Kidney capillary endothelial cell (primary cell): ENCODE measurements at regions not wholly inside any gene's neighbourhood (a gene's known extent, or its start where the extent isn't known, plus 50 kb on each side); places are given as distances from the start of the nearest gene placed in this dataset.
"Not testable (repeated sequence)": the region's sequence is repeated elsewhere in the genome, so short reads cannot be mapped to it uniquely, and the experiment has no call there.

Source experiments
- DNase-seq: peaks from one replicate; pipeline ENCODE4 v3.0.0-alpha.2; 2018; ENCODE audit warnings: low spot score

GRCh38 chr7:10469476-10469875, 504.2 kb upstream of the PHF14 start:
- no peak for DNase-seq

DNA sequence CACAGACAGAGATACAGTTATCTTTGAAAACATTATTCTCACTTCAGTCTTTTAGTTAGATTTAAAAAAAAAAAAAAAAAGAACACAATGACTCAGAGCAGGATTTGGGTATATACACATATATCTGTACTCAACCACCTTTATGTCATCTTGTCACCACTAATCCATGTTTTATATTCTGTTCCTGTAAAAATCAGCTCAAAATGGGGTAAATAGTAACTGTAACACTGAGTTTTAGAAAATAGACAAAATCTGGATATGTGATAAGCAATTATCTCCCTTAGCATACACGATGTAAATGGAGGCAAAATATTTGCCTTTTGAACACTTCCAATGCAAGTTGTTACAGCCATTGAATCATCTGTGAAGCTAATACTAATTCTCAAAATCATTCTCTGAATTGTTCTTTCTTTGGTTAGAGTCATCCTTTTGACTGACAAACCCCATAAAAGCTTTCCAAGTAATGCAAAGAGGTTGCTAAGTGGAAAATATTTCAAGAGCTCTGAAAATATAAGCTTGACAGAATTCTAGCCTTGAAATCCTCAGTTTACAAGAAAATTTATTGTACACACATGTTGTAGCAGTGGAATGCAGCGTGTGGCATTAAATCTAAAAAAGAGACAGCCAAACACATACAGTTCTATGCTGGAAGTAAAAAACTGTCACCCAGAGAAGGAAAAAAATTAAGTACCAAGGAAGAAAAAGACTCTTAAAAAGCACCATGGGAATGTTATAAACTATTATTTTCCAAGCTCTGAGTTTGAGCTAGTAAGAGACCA, 502.2 kb upstream of the PHF14 start:
- no peak for DNase-seq

GRCh38 chr7:10472115-10472514, 501.6 kb upstream of the PHF14 start:
- no peak for DNase-seq

DNA sequence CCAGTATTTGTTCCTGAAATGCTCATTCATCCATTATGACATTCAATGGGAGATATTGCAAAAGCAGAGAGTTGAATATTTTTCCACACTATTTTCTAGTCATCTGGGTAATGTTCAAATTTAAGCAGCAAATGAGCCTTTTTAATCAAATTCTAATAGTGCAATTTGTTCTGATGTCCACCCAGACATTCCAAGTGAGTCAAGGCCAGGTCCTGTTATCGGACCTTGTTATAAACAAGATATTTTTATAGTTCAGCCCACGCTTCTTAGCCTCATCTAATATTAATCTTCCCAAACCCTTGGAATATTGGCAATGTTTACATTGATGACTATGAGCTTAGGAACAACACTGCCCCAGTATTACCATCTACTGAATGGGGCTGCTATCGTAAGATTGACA, 500.1 kb upstream of the PHF14 start:
- no peak for DNase-seq

GRCh38 chr7:10474048-10474447, 499.6 kb upstream of the PHF14 start:
- no peak for DNase-seq

- DNase-seq = no peak
These were observed 497.6 kb upstream of the PHF14 start for GRCh38 chr7:10475940-10476641.

GRCh38 chr7:10476642-10477041, 497.0 kb upstream of the PHF14 start:
- no peak for DNase-seq

- no peak for DNase-seq
These were observed 490.0 kb upstream of the PHF14 start for GRCh38 chr7:10483671-10484070.

DNA sequence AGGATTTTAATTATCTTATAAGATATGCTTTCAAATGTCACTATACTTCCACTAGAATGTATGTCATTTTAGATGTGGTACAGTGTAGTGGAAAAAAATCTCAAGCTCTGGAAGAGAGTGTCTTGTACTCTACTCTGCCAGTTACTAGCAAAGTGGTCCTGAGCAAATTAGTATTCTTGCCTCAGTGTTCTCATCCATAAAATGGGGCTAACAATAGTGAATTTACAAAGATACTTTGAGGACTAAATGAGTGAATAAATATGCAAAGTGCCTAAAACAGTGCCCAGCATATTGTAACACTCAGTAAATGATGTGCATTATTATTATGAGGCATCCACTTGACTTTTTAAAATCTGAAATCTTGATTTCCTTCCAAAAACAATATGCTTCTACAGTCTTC, 488.9 kb upstream of the PHF14 start:
- DNase-seq = no peak

DNA sequence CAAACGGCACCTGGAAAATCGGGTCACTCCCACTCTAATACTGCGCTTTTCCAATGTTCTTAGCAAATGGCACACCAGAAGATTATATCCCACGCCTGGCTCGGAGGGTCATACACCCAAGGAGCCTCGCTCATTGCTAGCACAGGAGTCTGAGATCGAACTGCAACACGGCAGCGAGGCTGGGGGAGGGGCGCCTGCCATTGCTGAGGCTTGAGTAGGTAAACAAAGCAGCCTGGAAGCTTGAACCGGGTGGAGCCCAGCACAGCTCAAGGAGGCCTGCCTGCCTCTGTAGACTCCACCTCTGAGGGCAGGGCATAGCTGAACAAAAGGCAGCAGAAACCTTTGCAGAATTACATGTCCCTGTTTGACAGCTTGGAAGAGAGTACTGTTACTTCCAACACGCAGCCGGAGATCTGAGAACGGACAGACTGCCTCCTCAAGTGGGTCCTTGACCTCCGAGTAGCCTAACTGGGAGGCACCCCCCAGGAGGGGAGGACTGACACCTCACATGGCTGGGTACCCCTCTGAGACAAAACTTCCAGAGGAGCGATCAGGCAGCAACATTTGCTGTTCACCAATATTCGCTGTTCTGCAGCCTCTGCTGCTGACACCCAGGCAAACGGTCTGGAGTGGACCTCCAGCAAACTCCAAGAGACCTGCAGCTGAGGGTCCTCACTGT, 472.3 kb upstream of the PHF14 start:
- not testable (repeated sequence) for DNase-seq

DNA sequence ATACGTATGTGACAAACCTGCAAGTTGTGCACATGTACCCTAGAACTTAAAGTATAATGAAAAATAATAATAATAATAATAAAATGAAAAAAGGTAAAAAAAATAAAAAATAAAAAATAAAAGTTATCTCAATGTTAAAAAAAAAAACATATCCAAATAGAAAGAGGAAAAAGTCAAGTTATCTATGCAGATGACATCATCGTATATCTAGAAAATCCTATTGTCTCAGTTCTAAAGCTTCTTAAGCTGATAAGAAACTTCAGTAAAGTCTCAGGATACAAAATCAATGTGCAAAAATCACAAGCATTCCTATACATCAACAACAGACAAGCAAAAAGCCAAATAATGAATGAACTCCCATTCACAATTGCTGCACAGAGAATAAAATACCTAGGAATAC, 466.6 kb upstream of the PHF14 start:
- no peak for DNase-seq

- no peak for DNase-seq
These were observed 452.4 kb upstream of the PHF14 start for GRCh38 chr7:10521306-10521705.

- not testable (repeated sequence) for DNase-seq
These were observed 440.2 kb upstream of the PHF14 start for GRCh38 chr7:10533429-10533828.

DNA sequence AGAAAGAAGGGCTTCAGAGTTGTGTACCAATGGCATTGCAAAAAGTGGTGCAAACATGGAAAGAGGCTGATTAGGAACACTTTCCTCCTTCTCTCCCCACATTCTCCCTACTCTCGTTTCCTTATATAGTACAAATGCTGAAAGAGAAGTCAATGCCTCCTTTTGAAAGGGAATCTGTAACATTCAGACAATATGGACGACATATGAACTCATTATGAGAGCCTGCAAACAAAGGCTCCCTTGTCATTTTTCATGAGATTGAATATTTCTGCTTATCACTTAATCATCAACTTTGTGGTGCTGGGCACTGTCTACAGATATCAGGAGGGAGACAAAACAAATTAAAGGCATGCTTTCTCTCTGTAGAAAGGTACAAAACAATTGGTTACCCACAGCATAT, 437.1 kb upstream of the PHF14 start:
- DNase-seq = no peak

- DNase-seq = no peak
These were observed 435.9 kb upstream of the PHF14 start for GRCh38 chr7:10537764-10538163.

DNA sequence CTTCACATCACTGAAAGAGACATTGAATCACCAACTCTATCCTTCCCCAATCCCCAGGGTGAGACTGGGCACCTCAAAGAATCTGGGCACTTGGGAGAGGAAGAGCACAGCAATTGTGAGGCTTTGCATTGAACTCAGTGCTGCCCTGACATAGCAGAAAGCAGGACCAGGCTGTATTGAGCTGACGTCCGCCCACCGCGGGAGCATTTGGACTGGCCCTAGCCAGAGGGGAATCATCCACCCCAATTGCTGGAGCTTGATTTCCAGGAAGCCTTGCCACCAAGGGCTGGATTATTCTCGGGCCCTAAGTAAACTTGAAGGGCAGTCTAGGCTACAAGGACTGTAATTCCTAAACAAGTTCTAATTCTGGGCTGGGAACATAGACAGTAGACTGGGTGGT, 416.3 kb upstream of the PHF14 start:
- DNase-seq = no peak

GRCh38 chr7:10560497-10560896, 413.2 kb upstream of the PHF14 start:
- DNase-seq = no peak

- no peak for DNase-seq
These were observed 404.8 kb upstream of the PHF14 start for GRCh38 chr7:10568891-10569290.

GRCh38 chr7:10571759-10572158, 401.9 kb upstream of the PHF14 start:
- no peak for DNase-seq

GRCh38 chr7:10577866-10578374, 395.8 kb upstream of the PHF14 start:
- DNase-seq = no peak

GRCh38 chr7:10579561-10579960, 394.1 kb upstream of the PHF14 start:
- DNase-seq = no peak

DNA sequence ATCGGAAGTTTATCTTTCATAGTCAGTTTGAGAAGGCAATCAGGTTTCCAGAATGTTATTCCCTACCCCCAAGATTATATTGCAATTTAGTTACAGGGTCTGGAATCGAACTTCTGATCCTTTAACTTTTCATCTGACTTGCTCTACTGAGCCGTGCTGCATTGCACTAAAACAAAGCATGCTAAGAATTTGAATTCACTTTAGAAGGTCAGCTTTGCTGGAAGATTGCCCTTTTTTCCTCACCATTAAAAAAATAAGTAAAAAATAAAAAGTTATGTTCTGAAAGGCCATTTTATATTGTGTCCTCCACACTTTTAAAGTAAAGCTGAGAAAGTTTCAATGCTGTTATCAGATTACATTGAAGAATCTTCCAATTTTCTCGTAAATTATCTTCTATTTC, 388.8 kb upstream of the PHF14 start:
- DNase-seq = no peak

DNA sequence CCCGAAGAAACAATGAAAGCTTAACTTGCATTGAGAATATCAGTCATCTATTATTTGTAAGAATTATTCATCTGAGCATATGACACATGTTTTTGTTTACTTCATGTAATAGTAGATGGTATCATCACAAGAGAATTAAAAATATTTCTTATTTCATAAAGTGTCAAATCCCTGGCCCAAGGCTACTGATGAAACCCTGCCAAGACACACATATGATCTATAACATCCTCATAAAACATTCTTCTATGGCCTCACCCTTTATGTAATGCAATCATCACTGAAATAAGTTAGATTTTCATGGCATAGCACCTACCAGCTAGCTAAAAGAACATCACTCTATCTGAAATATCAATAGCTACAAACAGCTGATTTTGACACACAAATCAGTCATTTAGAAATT, 385.6 kb upstream of the PHF14 start:
- no peak for DNase-seq
